Lung (tissue), 11 donors: ENCODE measurements at regions not wholly inside any gene's neighbourhood (a gene's known extent, or its start where the extent isn't known, plus 50 kb on each side); places are given as distances from the start of the nearest gene placed in this dataset.

Experiments used
- ATAC-seq: fragments of 200-7000 bp; cut with Tn5 transposase; one replicate; pipeline ENCODE4 v1.9.1; 2020; ENCODE audit warnings: moderate number of reproducible peaks; ENCODE audit not compliant: insufficient read depth, low FRiP score
- DNase-seq, 3 donors: peaks; one replicate each; pipeline ENCODE4 v3.0.0-alpha.2; 2013 to 2017
- H3K27ac ChIP-seq, 2 donors: one replicate each; pipeline ENCODE4 v1.5.1; 2013; ENCODE audit warnings: mild to moderate bottlenecking in 2 of 2, moderate library complexity in 2 of 2, control low read depth in 1 of 2, inconsistent platforms in 1 of 2, low read depth in 1 of 2, low read length in 1 of 2
- H3K27me3 ChIP-seq, 3 donors: one replicate each; pipeline ENCODE4 v1.5.1; 2013; ENCODE audit warnings: low read length in 2 of 3; ENCODE audit not compliant: control insufficient read depth in 3 of 3, insufficient read depth in 3 of 3
- H3K36me3 ChIP-seq, 4 donors: one replicate each; pipeline ENCODE4 v1.5.1; 2013; ENCODE audit warnings: low read length in 4 of 4, mild to moderate bottlenecking in 1 of 4, moderate library complexity in 1 of 4; ENCODE audit not compliant: control insufficient read depth in 4 of 4, insufficient read depth in 4 of 4
- H3K4me1 ChIP-seq, 5 donors: one replicate each; pipeline ENCODE4 v1.5.1; 2013; ENCODE audit warnings: low read length in 5 of 5, mild to moderate bottlenecking in 2 of 5, moderate library complexity in 1 of 5; ENCODE audit not compliant: control insufficient read depth in 5 of 5, insufficient read depth in 5 of 5
- H3K4me3 ChIP-seq: one replicate; pipeline ENCODE4 v1.5.1; 2013; ENCODE audit warnings: mild to moderate bottlenecking, control low read depth, moderate library complexity
- H3K9ac ChIP-seq, 2 donors: one replicate each; pipeline ENCODE4 v1.5.1; 2013; ENCODE audit warnings: low read length in 2 of 2, control low read depth in 1 of 2; ENCODE audit not compliant: insufficient read depth in 1 of 2
- H3K9me3 ChIP-seq, 4 donors: one replicate each; pipeline ENCODE4 v1.5.1; 2013; ENCODE audit warnings: low read length in 3 of 4, mild to moderate bottlenecking in 1 of 4, moderate library complexity in 1 of 4; ENCODE audit not compliant: control insufficient read depth in 4 of 4, insufficient read depth in 3 of 4
- CTCF ChIP-seq: IDR thresholded peaks from 2 replicates; pipeline ENCODE4 v1.5.1; 2012; ENCODE audit warnings: mild to moderate bottlenecking; ENCODE audit errors: control extremely low read depth, extremely low read depth
- WGBS, 2 donors: extraction: QIAGEN DNeasy Blood & Tissue Kit; methylation state at CpG; one replicate each; pipeline ENCODE4 v1.1.7; 2013; 5-methylcytosine and 5-hydroxymethylcytosine counted together
- donor health status: control.
- donor health status: control.
- donor health status: Bipolar disorder and iron deficiency.
- donor health status: healthy.
- donor health status: DM: yes; HTN: yes; CAD: no.

- H3K9me3 ChIP-seq = peaks cover 0 to 5% (median 0%) of the 10 kb centered on the region in 4 donors
- no peak overlapping the region for H3K4me3 ChIP-seq
- WGBS, 2 donors = 82 to 87% methylated on average over 13 of the region's 13 CpGs
- no peak overlapping the region for H3K9ac ChIP-seq
- no peaks in the 10 kb centered on the region for H3K36me3 ChIP-seq
- no peak overlapping the region for H3K27ac ChIP-seq
- ATAC-seq (no peak), DNase-seq (no peak)
- no peaks in the 10 kb centered on the region for H3K27me3 ChIP-seq
- no peak for TF ChIP-seq CTCF
- peaks cover 0 to 30% (median 3%) of the 10 kb centered on the region in 5 donors for H3K4me1 ChIP-seq
These were observed 64.3 kb upstream of the RUFY1 start for GRCh38 chr5:179485845-179486575.

- Histone ChIP-seq H3K4me3 (no peak overlapping the region), H3K9me3 (peaks cover 0 to 5% (median 0%) of the 10 kb centered on the region in 4 donors), H3K36me3 (no peaks in the 10 kb centered on the region), H3K27me3 (no peaks in the 10 kb centered on the region), H3K9ac (no peak overlapping the region), H3K4me1 (peaks cover 0 to 30% (median 3%) of the 10 kb centered on the region in 5 donors), H3K27ac (no peak overlapping the region)
- 90 to 99% methylated on average over 7 of the region's 7 CpGs for WGBS, 2 donors
- no peak for ATAC-seq
- no peak for DNase-seq
- TF ChIP-seq CTCF = no peak
These were observed 65.6 kb upstream of the RUFY1 start for GRCh38 chr5:179484761-179485160.

GRCh38 chr5:179484201-179484600, 66.2 kb upstream of the RUFY1 start:
- Histone ChIP-seq H3K9ac (no peak overlapping the region), H3K9me3 (peaks cover 0 to 5% (median 0%) of the 10 kb centered on the region in 4 donors), H3K36me3 (no peaks in the 10 kb centered on the region), H3K27me3 (no peaks in the 10 kb centered on the region), H3K4me3 (no peak overlapping the region), H3K27ac (no peak overlapping the region), H3K4me1 (peaks cover 0 to 29% (median 3%) of the 10 kb centered on the region in 5 donors)
- DNase-seq (no peak), ATAC-seq (no peak)
- TF ChIP-seq CTCF = no peak
- 79 to 89% methylated on average over 6 of the region's 6 CpGs for WGBS, 2 donors
